Kidney (tissue), 13 donors: ENCODE measurements at regions not wholly inside any gene's neighbourhood (a gene's known extent, or its start where the extent isn't known, plus 50 kb on each side); places are given as distances from the start of the nearest gene placed in this dataset.

Source experiments
- DNase-seq, 5 donors: peaks; one replicate each; pipeline ENCODE4 v3.0.0-alpha.2; 2013 to 2020
- FAIRE-seq: peaks from 2 replicates; lab custom pipeline; 2012; peaks lifted over from hg19 to GRCh38; lab: Jason Lieb, UNC
- H3K27ac ChIP-seq, 2 donors: one replicate each; pipeline ENCODE4 v1.7.0; 2013; ENCODE audit warnings: low read depth in 2 of 2, low read length in 2 of 2, inconsistent platforms in 1 of 2
- H3K27me3 ChIP-seq: one replicate; pipeline ENCODE4 v1.7.1; 2013; ENCODE audit warnings: low read length, inconsistent platforms; ENCODE audit not compliant: control insufficient read depth, insufficient read depth
- H3K36me3 ChIP-seq, 3 donors: one replicate each; pipeline versions ENCODE4 v1.7.0 to v1.7.1; 2013; ENCODE audit warnings: low read length in 3 of 3, control low read depth in 1 of 3, inconsistent platforms in 1 of 3; ENCODE audit not compliant: insufficient read depth in 3 of 3, control insufficient read depth in 2 of 3
- H3K4me1 ChIP-seq, 3 donors: one replicate each; pipeline versions ENCODE4 v1.7.0 to v1.7.1; 2013; ENCODE audit warnings: low read length in 3 of 3, inconsistent platforms in 1 of 3, low read depth in 1 of 3; ENCODE audit not compliant: control insufficient read depth in 2 of 3, insufficient read depth in 2 of 3
- H3K4me3 ChIP-seq, 3 donors: one replicate each; pipeline versions ENCODE4 v1.7.0 to v1.8.1; 2013; ENCODE audit warnings: low read length in 3 of 3, control low read depth in 1 of 3, inconsistent platforms in 1 of 3
- H3K9ac ChIP-seq, 3 donors: one replicate each; pipeline versions ENCODE4 v1.7.0 to v1.7.1; 2013; ENCODE audit warnings: low read length in 3 of 3, control low read depth in 1 of 3, inconsistent platforms in 1 of 3
- H3K9me3 ChIP-seq, 3 donors: one replicate each; pipeline versions ENCODE4 v1.7.0 to v1.7.1; 2013; ENCODE audit warnings: low read length in 3 of 3, control low read depth in 1 of 3, inconsistent platforms in 1 of 3; ENCODE audit not compliant: control insufficient read depth in 2 of 3, insufficient read depth in 1 of 3
- intact Hi-C: fragments of 100-400 bp; cut with DNase I; formaldehyde crosslinking; loops from one replicate; pipeline ENCODE4 v1.11.1; 2022
- TF ChIP-seq, protein P1 (sequence below): IDR thresholded peaks from 3 replicates; pipeline ENCODE4 v1.5.1; 2012; ENCODE audit warnings: mild to moderate bottlenecking, moderate library complexity, borderline replicate concordance; ENCODE audit not compliant: insufficient read depth; ENCODE audit errors: extremely low read depth
- donor health status: control.
- donor health status: control.
- donor health status: control.
- donor health status: control.
- donor health status: control.
- donor health status: DM: yes; HTN: yes; CAD: no.
- donor health status: Normal renal cell carcinoma (clear cell type).

DNA sequence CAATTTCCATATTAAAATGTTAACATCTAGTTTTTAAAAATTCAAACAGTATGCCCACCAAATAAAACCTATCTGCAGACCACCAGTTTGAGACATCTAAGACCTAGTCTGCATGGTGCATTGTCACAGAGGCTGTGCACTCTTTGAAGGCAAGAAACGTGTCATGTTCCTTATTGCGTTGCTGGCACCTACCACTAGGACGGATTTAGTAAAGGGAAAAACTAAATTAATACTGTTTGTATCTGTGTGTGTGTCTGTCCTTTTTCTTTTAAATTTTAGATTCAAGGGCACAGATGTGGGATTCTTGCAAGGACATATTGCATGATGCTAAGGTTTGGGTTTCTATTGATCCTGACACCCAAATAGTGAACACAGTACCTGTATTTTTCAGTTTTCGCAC lies 481.4 kb downstream of the UQCRFS1 start:
- Histone ChIP-seq H3K36me3 (no peaks in the 10 kb centered on the region), H3K9me3 (no peaks in the 10 kb centered on the region), H3K27ac (no peak overlapping the region), H3K27me3 (peaks cover 5% of the 10 kb centered on the region), H3K4me3 (no peak overlapping the region), H3K9ac (no peak overlapping the region), H3K4me1 (no peaks in the 10 kb centered on the region)
- TF ChIP-seq, protein P1, sequence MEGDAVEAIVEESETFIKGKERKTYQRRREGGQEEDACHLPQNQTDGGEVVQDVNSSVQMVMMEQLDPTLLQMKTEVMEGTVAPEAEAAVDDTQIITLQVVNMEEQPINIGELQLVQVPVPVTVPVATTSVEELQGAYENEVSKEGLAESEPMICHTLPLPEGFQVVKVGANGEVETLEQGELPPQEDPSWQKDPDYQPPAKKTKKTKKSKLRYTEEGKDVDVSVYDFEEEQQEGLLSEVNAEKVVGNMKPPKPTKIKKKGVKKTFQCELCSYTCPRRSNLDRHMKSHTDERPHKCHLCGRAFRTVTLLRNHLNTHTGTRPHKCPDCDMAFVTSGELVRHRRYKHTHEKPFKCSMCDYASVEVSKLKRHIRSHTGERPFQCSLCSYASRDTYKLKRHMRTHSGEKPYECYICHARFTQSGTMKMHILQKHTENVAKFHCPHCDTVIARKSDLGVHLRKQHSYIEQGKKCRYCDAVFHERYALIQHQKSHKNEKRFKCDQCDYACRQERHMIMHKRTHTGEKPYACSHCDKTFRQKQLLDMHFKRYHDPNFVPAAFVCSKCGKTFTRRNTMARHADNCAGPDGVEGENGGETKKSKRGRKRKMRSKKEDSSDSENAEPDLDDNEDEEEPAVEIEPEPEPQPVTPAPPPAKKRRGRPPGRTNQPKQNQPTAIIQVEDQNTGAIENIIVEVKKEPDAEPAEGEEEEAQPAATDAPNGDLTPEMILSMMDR: no peak
- FAIRE-seq: no peak
- intact Hi-C loops: loop anchor here (10.0 kb wide), 1 partner anchor 533 kb away; no protein-coding TSS in a partner anchor
- DNase-seq: no peak

DNA sequence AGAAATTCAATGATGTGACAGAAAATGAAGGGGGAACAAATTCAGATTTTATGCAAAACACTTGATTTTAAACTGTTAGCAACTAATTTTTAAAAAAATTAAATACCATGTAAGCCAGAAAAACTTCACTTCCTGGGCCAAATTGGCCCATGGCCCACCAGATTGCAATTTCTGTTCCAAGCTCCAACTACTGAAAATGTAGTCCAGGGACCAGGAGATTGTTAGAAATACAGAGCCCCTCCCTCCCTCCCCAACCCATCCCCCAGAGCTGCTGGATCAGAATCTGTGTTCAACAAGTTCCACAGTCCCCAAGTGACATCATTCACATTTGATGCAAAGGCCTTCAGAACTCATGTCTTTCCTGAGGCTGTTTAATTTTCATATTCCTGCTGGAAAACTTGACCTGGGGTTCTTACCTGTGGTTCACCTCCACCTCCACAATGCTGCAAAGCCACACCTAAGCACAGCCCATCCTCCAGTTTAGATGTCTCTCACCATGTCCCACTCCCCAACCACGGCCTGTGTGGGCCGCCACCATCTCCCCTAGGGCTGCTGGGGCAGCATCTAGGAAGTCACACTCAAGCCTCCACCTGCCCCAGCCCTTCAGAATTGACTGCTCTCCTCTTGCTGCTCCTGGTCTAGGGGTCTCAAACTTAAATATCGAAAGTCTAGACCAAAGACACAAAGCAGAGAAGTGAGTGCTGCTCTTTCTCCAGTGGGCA lies 482.0 kb downstream of the UQCRFS1 start:
- Histone ChIP-seq H3K27me3 (peaks cover 7% of the 10 kb centered on the region), H3K4me3 (no peak overlapping the region), H3K27ac (no peak overlapping the region), H3K36me3 (no peaks in the 10 kb centered on the region), H3K9ac (no peak overlapping the region), H3K9me3 (no peaks in the 10 kb centered on the region), H3K4me1 (no peaks in the 10 kb centered on the region)
- FAIRE-seq (no peak), DNase-seq (no peak)
- TF ChIP-seq, protein P1: no peak
- intact Hi-C loops: loop anchor here (10.0 kb wide), 1 partner anchor 534 kb away; no protein-coding TSS in a partner anchor

DNA sequence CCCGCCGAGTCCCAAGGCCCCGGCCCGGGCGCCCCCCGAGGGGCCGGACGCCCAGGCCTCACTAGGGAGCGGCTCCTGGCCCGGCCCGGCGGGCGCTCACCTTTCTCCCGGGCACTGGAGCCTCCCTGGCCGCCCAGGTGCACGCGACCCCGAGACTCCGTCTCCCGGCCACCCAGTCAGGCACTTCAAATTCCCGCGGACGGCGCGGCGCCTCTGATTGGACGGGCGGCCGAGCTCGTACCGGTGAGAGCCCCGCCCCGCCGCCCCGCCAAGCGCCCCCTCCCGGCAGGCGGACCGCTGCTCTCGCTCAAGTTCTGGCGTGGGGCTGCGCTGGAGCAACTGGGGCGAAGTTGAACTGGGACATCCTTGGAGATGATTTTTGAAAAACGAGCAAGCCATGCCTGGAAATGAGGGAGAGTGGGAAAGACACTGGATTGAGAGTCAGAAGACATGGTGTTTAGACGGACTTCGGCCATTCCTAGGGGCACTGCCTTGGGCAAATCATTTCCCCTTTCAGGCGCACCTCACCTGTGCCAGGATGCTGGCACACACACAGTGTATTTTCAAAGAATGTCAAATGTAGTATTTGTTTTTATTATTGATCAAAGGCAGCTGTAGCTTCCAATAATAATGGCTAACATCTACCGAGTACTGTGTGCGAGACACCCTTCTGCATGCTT lies 485.3 kb downstream of the UQCRFS1 start:
- TF ChIP-seq, protein P1: no peak
- Histone ChIP-seq H3K27me3 (peaks cover 7% of the 10 kb centered on the region), H3K27ac (no peak overlapping the region), H3K9ac (no peak overlapping the region), H3K4me3 (no peak overlapping the region), H3K9me3 (no peaks in the 10 kb centered on the region), H3K36me3 (no peaks in the 10 kb centered on the region), H3K4me1 (no peaks in the 10 kb centered on the region)
- DNase-seq: peak; percentile 68 to 73 (median 72)
- no peak for FAIRE-seq
- intact Hi-C loops: no loop called here
